Upper lobe of left lung (tissue), 6 donors: ENCODE measurements at regions not wholly inside any gene's neighbourhood (a gene's known extent, or its start where the extent isn't known, plus 50 kb on each side); places are given as distances from the start of the nearest gene placed in this dataset.

Experiments used
- ATAC-seq, 2 donors: fragments of 200-7000 bp; cut with Tn5 transposase; one replicate each; pipeline ENCODE4 v1.9.1; 2022; ENCODE audit warnings: mild to moderate bottlenecking in 2 of 2, moderate library complexity in 2 of 2; ENCODE audit not compliant: low FRiP score in 2 of 2
- DNase-seq, 2 donors: peaks; one replicate each; pipeline ENCODE4 v3.0.0-alpha.2; 2019 to 2020
- H3K27ac ChIP-seq, 4 donors: fragments of 200-600 bp; sonication (generic); one replicate each; pipeline ENCODE4 v1.5.1; 2016 to 2019
- H3K27me3 ChIP-seq, 4 donors: fragments of 200-600 bp; sonication (generic); one replicate each; pipeline ENCODE4 v1.5.1; 2017 to 2019
- H3K36me3 ChIP-seq, 4 donors: fragments of 200-600 bp; sonication (generic); one replicate each; pipeline ENCODE4 v1.5.1; 2016 to 2019
- H3K4me1 ChIP-seq, 4 donors: fragments of 200-600 bp; sonication (generic); one replicate each; pipeline ENCODE4 v1.5.1; 2018 to 2019
- H3K4me3 ChIP-seq, 4 donors: fragments of 200-600 bp; sonication (generic); one replicate each; pipeline ENCODE4 v1.5.1; 2017 to 2019; ENCODE audit warnings: mild to moderate bottlenecking in 2 of 4, moderate library complexity in 1 of 4
- H3K9me3 ChIP-seq, 4 donors: fragments of 200-600 bp; sonication (generic); one replicate each; pipeline ENCODE4 v1.5.1; 2018 to 2019
- EP300 ChIP-seq, 4 donors: sonication (generic); formaldehyde crosslinking; IDR thresholded peaks; one replicate each; pipeline ENCODE4 v1.5.1; 2017; ENCODE audit warnings: antibody characterized with exemption in 4 of 4, control low read depth in 2 of 4
- POLR2A ChIP-seq, 4 donors: fragments of 450-650 bp; IDR thresholded peaks; one replicate each; pipeline ENCODE4 v1.5.1; 2016 to 2017; ENCODE audit warnings: antibody characterized with exemption in 4 of 4, mild to moderate bottlenecking in 2 of 4
- POLR2AphosphoS5 ChIP-seq, 2 donors: sonication (generic); formaldehyde crosslinking; IDR thresholded peaks; one replicate each; pipeline ENCODE4 v1.5.1; 2017; ENCODE audit warnings: antibody characterized with exemption in 2 of 2
- WGBS, 2 donors: methylation state at CpG; one replicate each; pipeline ENCODE4 v1.1.5; 2017 to 2018; 5-methylcytosine and 5-hydroxymethylcytosine counted together
- TF ChIP-seq, protein P1 (sequence below), 6 experiments: fragments of 450-650 bp in 4 of 6; fragments of 200-600 bp in 2 of 6; sonication (generic) in 2 of 6; IDR thresholded peaks; one replicate each; pipeline ENCODE4 v1.5.1; 2016 to 2019; ENCODE audit warnings: antibody characterized with exemption in 6 of 6
- donor health status: DM: no; HTN: no; CAD: no; lungs with moderate emphysema.
- donor health status: DM: no; HTN: yes; CAD: no; lungs with severe emphysema.

DNA sequence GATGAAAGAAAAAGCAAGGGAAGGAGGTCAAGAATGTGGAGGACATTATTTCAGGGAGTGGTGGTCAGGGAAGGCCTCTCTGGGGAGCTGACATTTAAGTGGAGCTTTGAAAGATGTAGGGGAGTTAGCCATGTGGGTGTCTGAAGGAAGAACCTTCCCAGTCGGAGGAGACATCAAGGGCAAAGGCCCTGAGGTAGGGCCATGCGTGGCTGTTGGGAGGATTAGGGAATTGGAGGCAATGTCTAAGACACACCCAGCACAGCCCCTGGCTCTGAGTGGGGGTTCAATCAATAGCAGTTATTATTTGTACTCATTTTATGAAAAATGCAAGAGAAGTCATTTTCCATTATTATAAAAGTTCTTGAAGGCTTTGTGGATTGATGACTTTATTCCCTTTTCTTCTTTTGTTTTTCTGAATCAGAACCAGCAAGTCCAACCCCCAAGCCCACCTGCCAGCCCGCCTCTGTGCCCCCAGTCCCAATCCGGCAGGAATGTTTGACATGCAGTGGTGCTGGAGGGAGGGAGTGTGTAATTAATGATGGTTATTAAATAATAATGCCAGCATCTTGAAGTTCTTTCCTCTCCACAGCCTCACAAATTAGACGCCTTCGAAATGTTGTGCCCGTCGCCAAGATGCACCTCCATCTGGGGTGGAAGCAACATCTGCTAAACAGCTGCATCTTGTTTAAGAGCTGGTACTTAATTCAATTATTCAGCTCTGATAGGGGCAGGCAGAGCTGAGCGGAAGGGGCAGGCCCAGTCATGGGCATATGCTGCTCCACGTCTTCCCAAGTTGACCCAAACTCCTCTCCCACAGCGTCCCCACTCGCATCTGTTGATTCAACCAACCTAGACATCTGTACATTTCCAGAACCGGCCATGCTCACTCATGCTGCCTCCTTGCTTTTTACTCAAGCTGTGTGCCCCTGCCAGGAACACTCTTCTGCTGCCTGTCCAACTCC is 81.3 kb upstream of the SIRPA start:
- peaks cover 37 to 65% (median 54%) of the 10 kb centered on the region in 4 donors for H3K4me1 ChIP-seq
- no peak for DNase-seq
- H3K4me3 ChIP-seq: no peak overlapping the region
- H3K27ac ChIP-seq: peak overlapping the region in 2 of 4 donors; percentile 29 to 49
- H3K9me3 ChIP-seq: no peaks in the 10 kb centered on the region
- TF ChIP-seq POLR2AphosphoS5 (IDR thresholded peaks at IDR 0.05) (no peak), EP300 (IDR thresholded peaks at IDR 0.05) (no peak)
- H3K36me3 ChIP-seq: no peaks in the 10 kb centered on the region
- H3K27me3 ChIP-seq: no peaks in the 10 kb centered on the region
- no peak for ATAC-seq
- 86 to 91% methylated on average over 13 of the region's 13 CpGs for WGBS, 2 donors

- Histone ChIP-seq H3K27me3 (no peaks in the 10 kb centered on the region), H3K4me1 (peaks cover 37 to 61% (median 54%) of the 10 kb centered on the region in 4 donors)
- WGBS, 2 donors: 31 to 37% methylated on average over 7 of the region's 7 CpGs
Measured at GRCh38 chr20:1813101-1813529, 82.1 kb upstream of the SIRPA start.

GRCh38 chr20:1811621-1812498 is 83.3 kb upstream of the SIRPA start:
- no peaks in the 10 kb centered on the region for H3K27me3 ChIP-seq
- no peak overlapping the region for H3K4me3 ChIP-seq
- peaks cover 30 to 51% (median 42%) of the 10 kb centered on the region in 4 donors for H3K4me1 ChIP-seq
- no peaks in the 10 kb centered on the region for H3K9me3 ChIP-seq
- DNase-seq (no peak), ATAC-seq (no peak)
- no peak for TF ChIP-seq EP300 (IDR thresholded peaks at IDR 0.05)
- TF ChIP-seq, protein P1, sequence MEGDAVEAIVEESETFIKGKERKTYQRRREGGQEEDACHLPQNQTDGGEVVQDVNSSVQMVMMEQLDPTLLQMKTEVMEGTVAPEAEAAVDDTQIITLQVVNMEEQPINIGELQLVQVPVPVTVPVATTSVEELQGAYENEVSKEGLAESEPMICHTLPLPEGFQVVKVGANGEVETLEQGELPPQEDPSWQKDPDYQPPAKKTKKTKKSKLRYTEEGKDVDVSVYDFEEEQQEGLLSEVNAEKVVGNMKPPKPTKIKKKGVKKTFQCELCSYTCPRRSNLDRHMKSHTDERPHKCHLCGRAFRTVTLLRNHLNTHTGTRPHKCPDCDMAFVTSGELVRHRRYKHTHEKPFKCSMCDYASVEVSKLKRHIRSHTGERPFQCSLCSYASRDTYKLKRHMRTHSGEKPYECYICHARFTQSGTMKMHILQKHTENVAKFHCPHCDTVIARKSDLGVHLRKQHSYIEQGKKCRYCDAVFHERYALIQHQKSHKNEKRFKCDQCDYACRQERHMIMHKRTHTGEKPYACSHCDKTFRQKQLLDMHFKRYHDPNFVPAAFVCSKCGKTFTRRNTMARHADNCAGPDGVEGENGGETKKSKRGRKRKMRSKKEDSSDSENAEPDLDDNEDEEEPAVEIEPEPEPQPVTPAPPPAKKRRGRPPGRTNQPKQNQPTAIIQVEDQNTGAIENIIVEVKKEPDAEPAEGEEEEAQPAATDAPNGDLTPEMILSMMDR (IDR thresholded peaks at IDR 0.05): no peak
- no peak for TF ChIP-seq POLR2AphosphoS5 (IDR thresholded peaks at IDR 0.05)
- TF ChIP-seq POLR2A (IDR thresholded peaks at IDR 0.05): no peak
- H3K36me3 ChIP-seq: no peaks in the 10 kb centered on the region
- H3K27ac ChIP-seq: peak overlapping the region; percentile 69 to 80 (median 76)
- 47 to 66% methylated on average over 5 of the region's 5 CpGs for WGBS, 2 donors

More at GRCh38 chr20:1813101-1813529, 82.1 kb upstream of the SIRPA start:
- TF ChIP-seq, protein P1 (IDR thresholded peaks at IDR 0.05): no peak
- peak in 1 of 2 donors; percentile 22 for TF ChIP-seq POLR2AphosphoS5 (IDR thresholded peaks at IDR 0.05)
- TF ChIP-seq POLR2A (IDR thresholded peaks at IDR 0.05): no peak
- Histone ChIP-seq H3K27ac (peak overlapping the region in 1 of 4 donors; percentile 49), H3K36me3 (no peaks in the 10 kb centered on the region), H3K4me3 (no peak overlapping the region), H3K9me3 (no peaks in the 10 kb centered on the region)
- ATAC-seq (peak in 1 of 2 donors; percentile 77), DNase-seq (peak in 1 of 2 donors; percentile 71)

GRCh38 chr20:1810926-1811620 is 84.1 kb upstream of the SIRPA start:
- Histone ChIP-seq H3K4me3 (no peak overlapping the region), H3K4me1 (peaks cover 24 to 43% (median 35%) of the 10 kb centered on the region in 4 donors), H3K27me3 (no peaks in the 10 kb centered on the region), H3K36me3 (no peaks in the 10 kb centered on the region), H3K27ac (peak overlapping the region; percentile 69 to 80 (median 76)), H3K9me3 (no peaks in the 10 kb centered on the region)
- ATAC-seq (peak; percentile 62 to 74), DNase-seq (peak in 1 of 2 donors; percentile 61)
- TF ChIP-seq EP300 (IDR thresholded peaks at IDR 0.05) (no peak), POLR2A (IDR thresholded peaks at IDR 0.05) (peak in 1 of 4 donors; percentile 21), POLR2AphosphoS5 (IDR thresholded peaks at IDR 0.05) (peak in 1 of 2 donors; percentile 16)
- TF ChIP-seq, protein P1 (IDR thresholded peaks at IDR 0.05): no peak
- 19 to 23% methylated on average over 7 of the region's 7 CpGs for WGBS, 2 donors
